Trophoblast cell (in vitro differentiated cells and primary cell): ENCODE measurements at regions not wholly inside any gene's neighbourhood (a gene's known extent, or its start where the extent isn't known, plus 50 kb on each side); places are given as distances from the start of the nearest gene placed in this dataset.

ENCODE experiments used
- DNase-seq, 2 donors: peaks; one replicate each; pipeline ENCODE4 v3.0.0-alpha.2; 2016
- H2AFZ ChIP-seq: 2 replicates; pipeline ENCODE4 v1.6.1; 2013; ENCODE audit warnings: low read length, moderate library complexity, mild to moderate bottlenecking; ENCODE audit not compliant: insufficient read depth, poor library complexity
- H2AK5ac ChIP-seq: 2 replicates; pipeline ENCODE4 v1.6.1; 2013; ENCODE audit warnings: mild to moderate bottlenecking, low read length
- H2BK120ac ChIP-seq: 2 replicates; pipeline ENCODE4 v1.6.1; 2013; ENCODE audit warnings: low read length, mild to moderate bottlenecking, moderate library complexity; ENCODE audit not compliant: insufficient read depth, poor library complexity
- H2BK12ac ChIP-seq: 2 replicates; pipeline ENCODE4 v1.6.1; 2013; ENCODE audit warnings: mild to moderate bottlenecking, low read length, moderate library complexity
- H2BK5ac ChIP-seq: 2 replicates; pipeline ENCODE4 v1.6.1; 2013; ENCODE audit warnings: low read length, low read depth, moderate library complexity, mild to moderate bottlenecking; ENCODE audit not compliant: poor library complexity
- H3K14ac ChIP-seq: 2 replicates; pipeline ENCODE4 v1.6.1; 2013; ENCODE audit warnings: mild to moderate bottlenecking, low read length
- H3K18ac ChIP-seq: 2 replicates; pipeline ENCODE4 v1.6.1; 2013; ENCODE audit warnings: mild to moderate bottlenecking, low read length
- H3K23ac ChIP-seq: 2 replicates; pipeline ENCODE4 v1.6.1; 2013; ENCODE audit warnings: low read length
- H3K27ac ChIP-seq: 2 replicates; pipeline ENCODE4 v1.5.1; 2013; ENCODE audit warnings: low read depth, mild to moderate bottlenecking, inconsistent platforms, low read length, moderate library complexity
- H3K27me3 ChIP-seq: 2 replicates; pipeline ENCODE4 v1.6.1; 2013; ENCODE audit warnings: inconsistent platforms, mild to moderate bottlenecking, low read length, moderate library complexity; ENCODE audit not compliant: insufficient read depth
- H3K36me3 ChIP-seq, 2 experiments: 1 replicate in 1 of 2; 2 replicates in 1 of 2; pipeline ENCODE4 v1.6.1; 2013; ENCODE audit warnings: low read length in 2 of 2, mild to moderate bottlenecking in 2 of 2, moderate library complexity in 1 of 2; ENCODE audit not compliant: insufficient read depth in 2 of 2, control insufficient read depth in 1 of 2
- H3K4ac ChIP-seq: 2 replicates; pipeline ENCODE4 v1.6.1; 2013; ENCODE audit warnings: low read depth, mild to moderate bottlenecking, low read length, moderate library complexity
- H3K4me1 ChIP-seq, 2 experiments: 1 replicate in 1 of 2; 2 replicates in 1 of 2; pipeline ENCODE4 v1.6.1; 2013; ENCODE audit warnings: low read length in 2 of 2, mild to moderate bottlenecking in 2 of 2, moderate library complexity in 1 of 2; ENCODE audit not compliant: insufficient read depth in 2 of 2, control insufficient read depth in 1 of 2
- H3K4me2 ChIP-seq: 2 replicates; pipeline ENCODE4 v1.6.1; 2013; ENCODE audit warnings: inconsistent platforms, mild to moderate bottlenecking, low read length, moderate library complexity
- H3K4me3 ChIP-seq: 2 replicates; pipeline ENCODE4 v1.5.1; 2013; ENCODE audit warnings: mild to moderate bottlenecking, low read depth, low read length, inconsistent platforms
- H3K79me1 ChIP-seq: one replicate; pipeline ENCODE4 v1.6.1; 2013; ENCODE audit warnings: low read length
- H3K79me2 ChIP-seq: 2 replicates; pipeline ENCODE4 v1.6.1; 2013; ENCODE audit warnings: low read length, mild to moderate bottlenecking; ENCODE audit not compliant: control insufficient read depth, insufficient read depth, poor library complexity
- H3K9ac ChIP-seq: 2 replicates; pipeline ENCODE4 v1.6.1; 2013; ENCODE audit warnings: mild to moderate bottlenecking, low read length
- H3K9me3 ChIP-seq: 2 replicates; pipeline ENCODE4 v1.6.1; 2013; ENCODE audit warnings: low read depth, mild to moderate bottlenecking, control low read depth, inconsistent platforms, low read length; ENCODE audit not compliant: insufficient read depth
- H4K12ac ChIP-seq: 2 replicates; pipeline ENCODE4 v1.6.1; 2013; ENCODE audit warnings: low read depth, mild to moderate bottlenecking, low read length, moderate library complexity
- H4K8ac ChIP-seq: 2 replicates; pipeline ENCODE4 v1.6.1; 2013; ENCODE audit warnings: low read depth, mild to moderate bottlenecking, low read length, moderate library complexity
- H4K91ac ChIP-seq: one replicate; pipeline ENCODE4 v1.6.1; 2013; ENCODE audit warnings: low read depth, mild to moderate bottlenecking, low read length, moderate library complexity
- WGBS: extraction: QIAGEN DNeasy Blood & Tissue Kit; methylation state at CpG from one replicate; pipeline ENCODE4 v1.1.7; 2013; ENCODE audit warnings: missing lambda C conversion rate; ENCODE audit not compliant: insufficient read length, insufficient coverage; ENCODE audit errors: extremely low coverage; 5-methylcytosine and 5-hydroxymethylcytosine counted together

GRCh38 chr13:83577183-83577582 lies 305.1 kb downstream of the SLITRK1 start:
- Histone ChIP-seq H2AFZ (no peak overlapping the region), H2BK120ac (no peak overlapping the region), H3K23ac (no peak overlapping the region), H3K79me2 (no peaks in the 10 kb centered on the region), H3K9me3 (no peaks in the 10 kb centered on the region), H3K9ac (no peak overlapping the region), H3K14ac (no peak overlapping the region), H4K8ac (no peak overlapping the region), H2AK5ac (no peak overlapping the region), H3K4me2 (no peak overlapping the region), H4K91ac (no peak overlapping the region), H3K18ac (no peak overlapping the region), H3K27ac (no peak overlapping the region), H3K4ac (no peak overlapping the region), H3K4me3 (no peak overlapping the region), H3K4me1 (no peaks in the 10 kb centered on the region), H3K79me1 (no peaks in the 10 kb centered on the region), H3K27me3 (no peaks in the 10 kb centered on the region), H2BK5ac (no peak overlapping the region), H4K12ac (no peak overlapping the region), H2BK12ac (no peak overlapping the region), H3K36me3 (no peaks in the 10 kb centered on the region)
- DNase-seq = no peak
- no CpG with 5 or more reads among the region's 2 CpGs for WGBS

GRCh38 chr13:83568019-83568418 lies 314.3 kb downstream of the SLITRK1 start:
- no peaks in the 10 kb centered on the region for H3K9me3 ChIP-seq
- H2BK120ac ChIP-seq = no peak overlapping the region
- no CpG with 5 or more reads among the region's 3 CpGs for WGBS

GRCh38 chr13:83563499-83563898 lies 318.8 kb downstream of the SLITRK1 start:
- Histone ChIP-seq H3K27me3 (no peaks in the 10 kb centered on the region), H3K79me2 (no peaks in the 10 kb centered on the region), H3K9me3 (no peaks in the 10 kb centered on the region), H3K9ac (no peak overlapping the region), H3K14ac (no peak overlapping the region), H3K79me1 (no peaks in the 10 kb centered on the region), H3K36me3 (no peaks in the 10 kb centered on the region), H2BK5ac (no peak overlapping the region), H3K4me2 (no peak overlapping the region), H4K91ac (no peak overlapping the region), H3K27ac (no peak overlapping the region), H3K4me1 (no peaks in the 10 kb centered on the region), H4K12ac (no peak overlapping the region), H2BK12ac (no peak overlapping the region), H3K23ac (no peak overlapping the region), H2BK120ac (no peak overlapping the region), H2AK5ac (no peak overlapping the region), H4K8ac (no peak overlapping the region), H3K18ac (no peak overlapping the region), H3K4ac (no peak overlapping the region), H2AFZ (no peak overlapping the region), H3K4me3 (no peak overlapping the region)
- no CpG with 5 or more reads among the region's 5 CpGs for WGBS
- no peak for DNase-seq

More at GRCh38 chr13:83568019-83568418, 314.3 kb downstream of the SLITRK1 start:
- Histone ChIP-seq H2BK5ac (no peak overlapping the region), H4K91ac (no peak overlapping the region), H3K9ac (no peak overlapping the region), H3K23ac (no peak overlapping the region), H3K4ac (no peak overlapping the region), H3K27ac (no peak overlapping the region), H2BK12ac (no peak overlapping the region), H3K36me3 (no peaks in the 10 kb centered on the region), H3K4me2 (no peak overlapping the region), H4K12ac (no peak overlapping the region), H3K79me1 (no peaks in the 10 kb centered on the region), H3K14ac (no peak overlapping the region), H3K18ac (no peak overlapping the region), H3K27me3 (no peaks in the 10 kb centered on the region), H2AK5ac (no peak overlapping the region), H4K8ac (no peak overlapping the region), H3K4me3 (no peak overlapping the region), H2AFZ (no peak overlapping the region), H3K4me1 (no peaks in the 10 kb centered on the region), H3K79me2 (no peaks in the 10 kb centered on the region)
- DNase-seq = no peak

- DNase-seq = no peak
- Histone ChIP-seq H3K27me3 (no peaks in the 10 kb centered on the region), H2BK5ac (no peak overlapping the region), H2BK12ac (no peak overlapping the region), H3K4me1 (no peaks in the 10 kb centered on the region), H3K9me3 (no peaks in the 10 kb centered on the region), H3K18ac (no peak overlapping the region), H3K27ac (no peak overlapping the region), H2BK120ac (no peak overlapping the region), H4K12ac (no peak overlapping the region), H3K4me2 (no peak overlapping the region), H3K4me3 (no peak overlapping the region), H3K79me2 (no peaks in the 10 kb centered on the region), H4K8ac (no peak overlapping the region), H4K91ac (no peak overlapping the region), H3K4ac (no peak overlapping the region), H3K36me3 (no peaks in the 10 kb centered on the region), H3K14ac (no peak overlapping the region), H2AFZ (no peak overlapping the region), H2AK5ac (no peak overlapping the region), H3K9ac (no peak overlapping the region), H3K79me1 (no peaks in the 10 kb centered on the region), H3K23ac (no peak overlapping the region)
- no CpG with 5 or more reads among the region's 2 CpGs for WGBS
Observed at GRCh38 chr13:83557845-83558244, 324.4 kb downstream of the SLITRK1 start.
